PC-9 (cell line): ENCODE measurements at regions not wholly inside any gene's neighbourhood (a gene's known extent, or its start where the extent isn't known, plus 50 kb on each side); places are given as distances from the start of the nearest gene placed in this dataset.
"Not testable (repeated sequence)": the region's sequence is repeated elsewhere in the genome, so short reads cannot be mapped to it uniquely, and the experiment has no call there.

Source experiments
- BruUV-seq: library from RNA; stranded (reverse); fragments of 400-500 nt; replicated peaks from 2 replicates; lab custom pipeline; 2021; lab: Mats Ljungman, UMichigan
- CTCF ChIA-PET: fragments of 300-600 bp; sonication (Branson Sonifier 250); formaldehyde crosslinking; loops from one replicate; lab custom pipeline; 2022; ENCODE audit warnings: antibody characterized with exemption; lab: Charles Lee
- POLR2A ChIA-PET: fragments of 300-600 bp; sonication (Branson Sonifier 250); formaldehyde crosslinking; loops from one replicate; lab custom pipeline; 2022; ENCODE audit warnings: antibody characterized with exemption; ENCODE audit not compliant: unreplicated experiment; lab: Charles Lee
- DNase-seq, 2 experiments: peaks; one replicate each; pipeline versions ENCODE4 v3.0.0 to v3.0.0-alpha.2; 2015 to 2022; ENCODE audit warnings: mixed read lengths in 1 of 2
- H2AFZ ChIP-seq: fragments of 200-600 bp; sonication (generic); 2 replicates; pipeline ENCODE4 v1.8.1; 2017; ENCODE audit warnings: antibody characterized with exemption
- H3F3A ChIP-seq: fragments of 200-600 bp; sonication (generic); 2 replicates; pipeline ENCODE4 v1.8.1; 2017; ENCODE audit warnings: antibody characterized with exemption, mild to moderate bottlenecking, low read depth; ENCODE audit not compliant: insufficient read depth
- H3K27ac ChIP-seq: fragments of 200-600 bp; sonication (generic); 2 replicates; pipeline ENCODE4 v1.6.1; 2016; ENCODE audit warnings: mixed run types
- H3K27me3 ChIP-seq: fragments of 200-600 bp; sonication (generic); 2 replicates; pipeline ENCODE4 v1.6.1; 2016; ENCODE audit warnings: low read depth, mixed run types; ENCODE audit not compliant: insufficient read depth
- H3K36me3 ChIP-seq: fragments of 200-600 bp; sonication (generic); 2 replicates; pipeline ENCODE4 v1.6.1; 2016; ENCODE audit warnings: low read depth, mixed run types
- H3K4me1 ChIP-seq: fragments of 200-600 bp; sonication (generic); replicated peaks from 2 replicates; pipeline ENCODE4 v1.6.1; 2016; ENCODE audit warnings: mixed run types; ENCODE audit not compliant: insufficient read depth
- H3K4me2 ChIP-seq: fragments of 200-600 bp; sonication (generic); 2 replicates; pipeline ENCODE4 v1.6.1; 2017; ENCODE audit warnings: mixed run types
- H3K4me3 ChIP-seq: fragments of 200-600 bp; sonication (generic); 2 replicates; pipeline ENCODE4 v1.6.1; 2016; ENCODE audit warnings: mixed run types
- H3K79me2 ChIP-seq: fragments of 200-600 bp; sonication (generic); 2 replicates; pipeline ENCODE4 v1.6.1; 2017; ENCODE audit warnings: low read depth, mixed run types
- H3K9me2 ChIP-seq: fragments of 200-600 bp; sonication (generic); 2 replicates; pipeline ENCODE4 v1.8.1; 2017; ENCODE audit warnings: mild to moderate bottlenecking; ENCODE audit not compliant: insufficient read depth
- H3K9me3 ChIP-seq: fragments of 200-600 bp; sonication (generic); 2 replicates; pipeline ENCODE4 v1.8.1; 2016; ENCODE audit warnings: low read depth; ENCODE audit not compliant: insufficient read depth
- H4K20me1 ChIP-seq: fragments of 200-600 bp; sonication (generic); 2 replicates; pipeline ENCODE4 v1.8.1; 2017; ENCODE audit not compliant: insufficient read depth
- CTCF ChIP-seq: fragments of 200-600 bp; sonication (generic); conservative IDR thresholded peaks from 2 replicates; pipeline ENCODE4 v1.6.1; 2017; ENCODE audit warnings: mixed run types, antibody characterized with exemption, mild to moderate bottlenecking, moderate library complexity
- EZH2 ChIP-seq: fragments of 200-600 bp; sonication (generic); IDR thresholded peaks from 2 replicates; pipeline ENCODE4 v1.8.0; 2017; ENCODE audit warnings: antibody characterized with exemption, low read depth
- intact Hi-C: fragments of 100-400 bp; cut with micrococcal nuclease; formaldehyde crosslinking; loops from one replicate; pipeline ENCODE4 v1.10.0; 2022; ENCODE audit not compliant: unreplicated experiment

- Histone ChIP-seq H3K9me3 (no peaks in the 10 kb centered on the region), H3K4me1 (no peaks in the 10 kb centered on the region), H3F3A (no peaks in the 10 kb centered on the region), H3K4me2 (no peak overlapping the region), H3K79me2 (no peaks in the 10 kb centered on the region), H2AFZ (no peak overlapping the region), H3K27ac (no peak overlapping the region), H3K9me2 (no peaks in the 10 kb centered on the region), H3K36me3 (no peaks in the 10 kb centered on the region), H4K20me1 (no peaks in the 10 kb centered on the region), H3K27me3 (no peaks in the 10 kb centered on the region), H3K4me3 (no peak overlapping the region)
- no TSS peak for BruUV-seq
- intact Hi-C loops = no loop called here
- POLR2A ChIA-PET = no interaction called here
- CTCF ChIA-PET = no interaction called here
- DNase-seq = no peak
- no peak for TF ChIP-seq CTCF
- TF ChIP-seq EZH2 = no peak
Measured at GRCh38 chr4:67275179-67275750, 270.0 kb downstream of the CENPC start.

DNA sequence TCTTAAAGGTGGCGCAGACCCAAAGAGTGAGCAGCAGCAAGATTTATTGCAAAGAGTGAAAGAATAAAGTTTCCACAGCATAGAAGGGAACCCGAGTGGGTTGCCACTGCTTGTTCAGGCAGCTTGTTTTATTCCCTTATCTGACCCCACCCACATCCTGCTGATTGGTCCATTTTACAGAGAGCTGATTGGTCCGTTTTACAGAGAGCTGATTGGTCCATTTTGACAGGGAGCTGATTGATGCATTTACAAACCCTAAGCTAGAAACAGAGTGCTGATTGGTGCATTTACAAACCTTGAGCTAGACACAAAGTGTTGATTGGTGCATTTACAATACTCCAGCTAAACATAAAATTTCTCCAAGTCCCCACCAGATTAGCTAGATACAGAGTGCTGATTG, 270.6 kb downstream of the CENPC start:
- H3K4me2 ChIP-seq, H3K4me1 ChIP-seq, H3F3A ChIP-seq, H3K79me2 ChIP-seq, H2AFZ ChIP-seq, H3K27ac ChIP-seq, intact Hi-C loops, H3K9me3 ChIP-seq, BruUV-seq, H3K4me3 ChIP-seq, H3K9me2 ChIP-seq, CTCF ChIA-PET, H3K27me3 ChIP-seq, DNase-seq, POLR2A ChIA-PET, H4K20me1 ChIP-seq, H3K36me3 ChIP-seq: not testable (repeated sequence)

GRCh38 chr4:67273666-67274065, 271.6 kb downstream of the CENPC start:
- H3K9me2 ChIP-seq = no peaks in the 10 kb centered on the region
- no TSS peak for BruUV-seq
- H3K9me3 ChIP-seq = no peaks in the 10 kb centered on the region
- H4K20me1 ChIP-seq = no peaks in the 10 kb centered on the region
- H3K4me2 ChIP-seq = no peak overlapping the region
- H3K36me3 ChIP-seq = no peaks in the 10 kb centered on the region
- H2AFZ ChIP-seq = no peak overlapping the region
- H3K27ac ChIP-seq = no peak overlapping the region
- no peaks in the 10 kb centered on the region for H3K27me3 ChIP-seq
- CTCF ChIA-PET = no interaction called here
- H3F3A ChIP-seq = no peaks in the 10 kb centered on the region
- H3K79me2 ChIP-seq = no peaks in the 10 kb centered on the region
- no peak overlapping the region for H3K4me3 ChIP-seq
- intact Hi-C loops = no loop called here
- no peaks in the 10 kb centered on the region for H3K4me1 ChIP-seq
- POLR2A ChIA-PET = no interaction called here
- TF ChIP-seq CTCF (no peak), EZH2 (no peak)
- DNase-seq = no peak

GRCh38 chr4:67261971-67262370, 283.3 kb downstream of the CENPC start:
- Histone ChIP-seq H4K20me1 (no peaks in the 10 kb centered on the region), H3K27me3 (no peaks in the 10 kb centered on the region), H3K9me3 (no peaks in the 10 kb centered on the region), H2AFZ (no peak overlapping the region), H3K27ac (no peak overlapping the region), H3K79me2 (no peaks in the 10 kb centered on the region), H3K9me2 (no peaks in the 10 kb centered on the region), H3K36me3 (no peaks in the 10 kb centered on the region), H3F3A (no peaks in the 10 kb centered on the region), H3K4me2 (no peak overlapping the region), H3K4me3 (no peak overlapping the region), H3K4me1 (no peaks in the 10 kb centered on the region)
- no TSS peak for BruUV-seq
- TF ChIP-seq CTCF (no peak), EZH2 (no peak)
- no peak for DNase-seq
- intact Hi-C loops = no loop called here
- ChIA-PET POLR2A (no interaction called here), CTCF (no interaction called here)
